ENCODE measurements at regions not wholly inside any gene's neighbourhood (a gene's known extent, or its start where the extent isn't known, plus 50 kb on each side); places are given as distances from the start of the nearest gene placed in this dataset.

DNA sequence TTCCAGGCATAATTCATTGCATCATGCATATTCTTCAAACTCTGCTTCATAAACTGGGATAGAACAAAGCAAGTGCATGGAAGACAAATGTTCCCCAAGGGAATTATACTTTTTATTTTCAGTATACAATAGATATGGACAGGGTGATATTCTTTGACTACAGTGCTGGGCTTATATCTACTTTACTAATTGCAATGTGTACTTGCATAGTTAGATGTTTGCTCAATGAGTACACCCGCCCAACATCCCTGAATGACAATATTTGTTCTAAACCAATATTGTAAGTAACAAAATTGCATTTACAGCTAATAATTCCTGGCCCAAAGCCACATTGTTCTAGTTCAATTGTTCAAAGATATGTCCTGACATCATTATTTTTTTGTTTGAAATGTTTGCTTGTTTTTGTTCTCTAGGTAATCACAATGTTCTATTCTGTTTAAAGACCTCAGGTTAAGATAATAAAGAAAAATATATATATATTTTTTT is 171.4 kb downstream of the PTN start:
- no peak for DNase-seq (ENCODE audit: low read depth in 4 of 4, low spot score in 3 of 4)

DNA sequence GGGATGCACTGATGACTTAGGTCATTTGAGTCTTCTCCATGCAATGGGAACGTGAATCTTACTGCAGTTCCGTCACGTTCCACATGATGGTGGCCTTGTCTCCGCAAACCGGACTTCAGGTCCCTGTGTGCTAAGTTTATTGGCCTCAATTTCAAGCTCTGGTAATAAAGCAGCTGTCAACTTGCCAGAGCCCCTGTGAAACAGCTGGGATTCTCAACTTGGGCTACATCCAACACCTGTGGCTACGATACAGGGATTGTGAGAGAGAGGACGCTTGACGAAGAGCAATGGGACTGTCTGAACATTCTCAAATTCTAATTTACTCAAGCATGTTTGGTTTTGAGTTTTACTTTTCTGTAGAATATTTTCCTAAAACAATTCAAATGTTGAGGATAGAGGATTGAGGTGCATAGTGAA is 174.2 kb downstream of the PTN start:
- DNase-seq (ENCODE audit: low read depth in 4 of 4, low spot score in 3 of 4): peak in 2 of 4 donors; percentile 62 to 71

DNA sequence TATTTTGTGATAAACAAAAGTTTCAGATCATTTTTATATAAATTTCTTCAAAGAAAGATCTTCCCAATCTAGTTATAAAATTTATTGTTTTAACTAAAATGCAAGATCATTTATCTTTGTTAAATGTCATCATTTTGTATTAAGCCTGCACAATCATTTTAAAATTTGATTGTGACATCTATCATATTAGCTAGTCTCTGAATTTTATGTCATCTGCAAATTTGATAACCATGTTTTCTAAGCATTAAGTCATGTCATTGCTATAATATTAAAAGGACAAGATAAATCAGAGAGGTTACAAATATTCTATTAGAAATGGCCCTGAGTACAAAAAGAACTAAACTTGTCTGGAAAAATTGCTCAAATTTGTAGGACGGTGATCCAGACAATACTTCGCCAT is 175.9 kb downstream of the PTN start:
- no peak for DNase-seq (ENCODE audit: low read depth in 4 of 4, low spot score in 3 of 4)

DNA sequence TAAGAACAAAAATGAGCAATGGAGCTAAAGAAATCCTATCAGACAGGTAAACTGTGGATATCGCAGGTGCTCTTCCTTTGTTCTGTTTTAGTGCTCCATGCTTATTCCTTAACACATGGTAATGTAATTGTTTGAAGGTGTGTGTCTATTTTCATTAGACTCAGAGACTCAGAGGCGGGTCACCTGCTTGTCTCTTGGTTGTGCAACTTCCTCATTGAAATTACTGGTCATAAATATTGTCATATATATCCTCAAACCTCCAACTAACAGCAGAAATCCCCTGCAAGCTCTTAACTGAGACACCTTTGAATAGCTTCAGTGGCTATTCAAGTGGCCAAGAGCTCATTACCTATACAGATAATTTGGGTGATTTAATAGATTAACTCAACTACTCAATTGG is 177.2 kb downstream of the PTN start:
- DNase-seq (ENCODE audit: low read depth in 4 of 4, low spot score in 3 of 4): no peak

DNA sequence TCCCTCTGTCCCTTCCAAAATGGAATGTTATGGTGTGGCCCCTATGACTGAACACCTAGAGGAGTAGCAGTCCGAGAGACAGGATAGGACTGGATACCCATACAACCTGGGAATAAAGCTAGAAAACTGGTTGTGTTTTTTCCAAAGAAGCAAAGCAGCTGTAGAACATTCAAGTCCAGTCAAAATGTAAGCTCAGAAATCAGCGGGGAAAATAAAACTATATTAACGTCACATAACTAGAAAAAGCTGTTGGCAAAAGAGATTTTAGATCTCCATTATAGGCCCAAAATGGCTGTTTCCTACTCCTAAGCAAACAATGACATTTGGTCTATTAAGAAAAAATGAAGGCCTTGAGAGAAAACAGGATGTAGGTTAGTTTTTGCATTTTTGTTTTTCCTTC is 177.7 kb downstream of the PTN start:
- DNase-seq (ENCODE audit: low read depth in 4 of 4, low spot score in 3 of 4): no peak

DNA sequence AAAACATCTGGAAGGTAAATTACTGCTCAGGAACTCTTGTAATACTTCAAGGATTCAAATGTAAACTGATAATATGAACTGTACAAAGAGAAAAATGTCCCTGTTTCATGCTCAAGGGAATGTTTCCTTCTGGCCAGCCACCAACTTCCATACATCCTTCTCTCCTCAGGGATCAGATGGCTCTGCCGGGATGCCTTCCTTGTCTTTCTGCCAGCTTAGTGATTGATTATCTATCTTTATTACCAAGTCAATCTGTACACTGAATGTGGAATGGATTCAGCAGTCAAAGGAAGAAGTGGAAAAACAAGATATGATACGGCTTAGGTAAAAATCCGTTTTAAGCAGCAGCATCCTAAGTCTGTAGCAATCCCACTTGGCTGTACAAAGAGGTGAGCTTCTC is 178.3 kb downstream of the PTN start:
- no peak for DNase-seq (ENCODE audit: low read depth in 4 of 4, low spot score in 3 of 4)

DNA sequence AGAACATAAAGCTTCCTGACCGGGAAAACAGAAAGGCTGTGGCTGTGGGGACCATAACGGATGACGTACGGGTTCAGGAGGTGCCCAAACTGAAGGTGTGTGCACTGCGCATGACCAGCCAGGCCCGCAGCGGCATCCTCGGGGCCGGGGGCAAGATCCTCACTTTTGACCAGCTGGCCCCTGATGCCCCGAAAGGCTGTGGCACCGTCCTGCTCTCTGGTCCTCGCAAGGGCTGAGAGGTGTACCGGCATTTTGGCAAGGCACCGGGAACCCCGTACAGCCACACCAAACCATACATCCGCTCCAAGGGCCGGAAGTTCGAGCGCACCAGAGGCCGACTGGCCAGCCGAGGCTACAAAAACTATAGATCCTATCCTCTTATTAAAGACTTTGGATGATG is 179.3 kb downstream of the PTN start:
- no peak for DNase-seq (ENCODE audit: low read depth in 4 of 4, low spot score in 3 of 4)

DNA sequence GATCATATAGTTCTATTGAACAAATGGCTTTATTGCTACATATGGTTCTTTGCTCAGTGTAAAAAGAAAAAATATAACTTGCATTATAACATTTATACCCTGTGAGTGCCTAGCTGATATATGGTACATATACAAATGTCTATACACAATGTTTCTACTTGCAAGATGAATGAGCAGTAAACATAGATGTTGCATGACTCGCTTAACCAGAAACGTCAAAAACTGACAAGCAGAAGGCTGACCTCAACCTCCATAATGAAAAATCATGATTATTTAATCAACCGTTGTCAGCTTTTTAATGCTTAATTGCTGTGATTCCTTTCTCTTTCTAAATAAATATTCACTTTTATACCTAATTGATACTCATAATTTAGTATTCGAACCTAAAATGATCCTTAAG is 183.3 kb downstream of the PTN start:
- no peak for DNase-seq (ENCODE audit: low read depth in 4 of 4, low spot score in 3 of 4)

DNA sequence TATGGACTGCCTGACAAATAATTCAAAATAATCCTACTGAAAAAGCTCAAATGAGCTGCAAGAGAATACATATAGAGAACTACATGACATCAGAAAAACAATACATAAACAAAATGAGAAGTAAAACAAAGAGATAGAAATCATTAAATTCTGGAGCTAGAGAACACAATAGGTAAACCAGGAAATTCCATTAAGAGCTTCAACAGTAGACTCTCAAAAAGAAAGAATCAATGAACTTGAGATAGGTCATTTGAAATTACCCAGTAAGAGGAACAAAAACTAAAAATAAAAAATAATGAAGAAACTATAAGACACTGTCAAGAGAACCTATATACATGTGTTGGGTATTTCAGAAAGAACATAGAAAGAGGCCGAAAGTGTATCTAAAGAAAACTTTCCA is 186.3 kb downstream of the PTN start:
- DNase-seq (ENCODE audit: low read depth in 4 of 4, low spot score in 3 of 4): no peak

DNA sequence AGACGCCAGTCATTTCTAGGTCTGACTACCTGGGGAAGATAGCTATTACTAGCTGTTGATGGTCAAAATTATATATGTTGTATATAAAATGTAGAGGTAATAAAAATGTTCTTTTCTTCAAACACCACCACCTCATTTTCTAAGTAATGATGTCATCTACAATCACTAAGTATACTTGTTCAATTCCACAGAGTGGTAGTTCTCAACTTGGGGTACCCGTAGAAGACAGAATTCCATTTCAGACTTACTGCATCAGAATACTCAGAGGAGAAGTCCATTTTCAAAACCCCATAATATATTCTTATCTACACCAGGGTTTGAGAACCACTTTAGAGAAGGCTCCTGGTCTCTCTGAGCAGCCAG is 191.9 kb downstream of the PTN start:
- DNase-seq (ENCODE audit: low read depth in 4 of 4, low spot score in 3 of 4): no peak

DNA sequence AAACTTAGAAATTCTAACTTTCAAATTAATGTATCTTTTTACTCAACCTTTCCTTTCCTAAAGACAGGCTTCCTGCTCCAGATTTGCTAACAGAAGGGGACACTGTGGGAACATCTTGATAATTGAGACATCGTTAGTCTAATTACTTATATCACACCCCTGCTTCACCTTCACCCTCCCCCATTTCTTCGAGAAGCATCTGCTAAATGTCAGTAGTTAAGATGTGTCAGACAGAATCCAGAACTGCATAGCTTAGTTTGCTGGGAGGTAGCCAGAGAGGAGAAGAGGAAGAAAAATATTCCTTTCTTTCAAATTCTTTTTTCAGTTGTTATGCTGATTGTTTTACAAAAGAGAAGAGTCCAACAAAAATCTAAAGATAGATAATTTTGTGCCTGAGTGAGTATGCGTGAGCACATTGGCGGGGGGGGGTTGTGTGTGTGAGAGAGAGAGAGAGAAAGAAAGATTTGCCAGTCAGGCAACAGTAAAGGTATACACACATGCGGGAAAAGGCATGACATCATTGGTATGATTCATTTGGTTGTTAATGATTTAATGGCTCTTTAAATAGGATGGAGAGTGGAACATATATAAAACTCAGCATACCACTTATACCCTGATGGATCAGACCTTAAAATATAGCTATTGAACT is 192.4 kb downstream of the PTN start:
- DNase-seq (ENCODE audit: low read depth in 4 of 4, low spot score in 3 of 4): no peak

DNA sequence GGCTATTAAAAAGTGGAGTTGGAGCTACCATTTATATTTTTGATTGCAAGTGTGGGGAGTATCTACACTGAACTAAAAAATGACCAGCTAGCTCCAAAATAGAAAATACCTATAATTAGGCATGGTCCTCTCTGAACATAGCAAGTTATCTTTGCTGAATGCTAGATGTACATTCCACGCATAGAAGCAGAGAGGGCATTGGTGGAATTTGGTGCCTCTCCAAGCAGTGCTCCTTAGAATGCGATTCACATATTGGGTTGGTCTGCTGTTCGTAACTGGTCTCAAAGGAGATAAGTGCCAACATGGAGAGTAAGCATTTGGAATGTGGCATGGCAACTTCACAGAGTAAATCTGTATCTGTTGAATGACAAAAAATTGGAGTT is 196.2 kb downstream of the PTN start:
- no peak for DNase-seq (ENCODE audit: low read depth in 4 of 4, low spot score in 3 of 4)

DNA sequence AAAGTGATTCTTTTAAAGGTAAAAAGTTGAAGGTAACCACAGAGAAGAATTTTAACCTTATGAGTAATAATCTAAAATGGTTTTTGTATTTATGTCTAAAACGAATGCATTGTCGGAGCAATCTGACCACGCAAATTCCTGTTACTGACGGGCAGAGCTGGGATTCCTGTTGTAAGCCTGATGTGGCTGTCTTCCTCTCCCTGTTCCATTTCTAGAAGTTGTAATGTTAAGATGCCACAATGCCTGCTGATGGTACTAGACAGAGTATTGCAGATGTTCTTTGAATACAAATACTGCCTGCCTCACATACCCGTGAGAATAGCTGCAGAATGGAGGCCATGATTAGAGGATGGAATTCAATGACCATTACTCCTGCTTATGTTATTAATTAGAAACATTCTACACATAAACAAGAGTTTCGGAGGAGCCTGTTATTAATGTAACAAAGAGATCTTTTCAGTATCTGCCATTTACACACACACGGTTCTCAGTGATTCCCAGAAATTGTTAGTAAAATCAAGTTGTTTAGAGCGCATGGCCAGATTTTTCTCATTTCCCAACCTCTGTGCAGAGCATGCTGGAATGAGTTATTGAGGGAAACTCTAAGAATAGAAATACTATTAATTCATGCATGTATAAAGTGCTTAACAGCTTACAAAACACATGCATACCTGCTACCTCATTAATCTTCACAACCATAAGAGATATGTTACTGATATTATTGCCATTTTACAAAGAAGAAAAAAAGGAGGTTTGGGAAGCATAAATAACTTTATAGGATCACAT is 196.8 kb downstream of the PTN start:
- DNase-seq (ENCODE audit: low read depth in 4 of 4, low spot score in 3 of 4): no peak

DNA sequence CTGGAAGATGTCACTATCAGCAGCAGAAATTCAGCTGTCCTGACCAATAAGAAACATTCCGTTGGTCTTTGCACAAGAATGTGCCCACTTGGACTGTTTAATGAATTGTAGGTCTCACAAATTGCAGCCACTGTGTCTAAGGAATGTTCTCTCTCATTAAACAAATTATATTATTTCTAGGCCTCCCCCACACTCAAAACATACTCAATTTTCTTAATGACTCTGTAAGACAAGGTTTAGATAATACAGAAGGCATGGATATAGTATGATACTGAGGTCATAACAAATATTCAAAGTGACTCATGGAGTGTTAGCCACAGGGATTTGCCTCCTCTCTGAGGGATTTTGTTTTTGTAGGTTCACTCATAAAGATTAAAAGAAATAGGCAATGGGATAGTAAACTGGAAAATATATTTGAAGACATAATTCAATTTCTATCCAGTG is 197.5 kb downstream of the PTN start:
- peak in 1 of 4 donors; percentile 48 for DNase-seq (ENCODE audit: low read depth in 4 of 4, low spot score in 3 of 4)

DNA sequence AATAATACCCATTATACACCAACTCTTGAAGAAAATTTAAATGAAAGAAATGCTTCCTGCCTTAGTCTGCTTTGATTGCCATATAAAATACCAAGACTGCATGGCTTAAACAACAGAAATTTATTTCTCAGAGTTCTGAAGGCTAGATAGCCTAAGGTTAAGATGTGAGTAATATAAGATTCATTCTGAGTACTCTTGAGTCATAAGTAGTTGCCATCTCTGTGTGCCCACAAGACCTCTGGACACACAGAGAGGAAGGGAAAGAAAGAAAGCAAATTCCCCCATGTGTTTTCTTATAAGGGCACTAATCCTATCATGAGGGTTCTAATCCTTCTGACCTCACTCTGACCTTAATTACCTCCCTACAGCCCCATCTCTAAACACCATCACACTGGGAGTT is 201.2 kb downstream of the PTN start:
- no peak for DNase-seq (ENCODE audit: low read depth in 4 of 4, low spot score in 3 of 4)

DNA sequence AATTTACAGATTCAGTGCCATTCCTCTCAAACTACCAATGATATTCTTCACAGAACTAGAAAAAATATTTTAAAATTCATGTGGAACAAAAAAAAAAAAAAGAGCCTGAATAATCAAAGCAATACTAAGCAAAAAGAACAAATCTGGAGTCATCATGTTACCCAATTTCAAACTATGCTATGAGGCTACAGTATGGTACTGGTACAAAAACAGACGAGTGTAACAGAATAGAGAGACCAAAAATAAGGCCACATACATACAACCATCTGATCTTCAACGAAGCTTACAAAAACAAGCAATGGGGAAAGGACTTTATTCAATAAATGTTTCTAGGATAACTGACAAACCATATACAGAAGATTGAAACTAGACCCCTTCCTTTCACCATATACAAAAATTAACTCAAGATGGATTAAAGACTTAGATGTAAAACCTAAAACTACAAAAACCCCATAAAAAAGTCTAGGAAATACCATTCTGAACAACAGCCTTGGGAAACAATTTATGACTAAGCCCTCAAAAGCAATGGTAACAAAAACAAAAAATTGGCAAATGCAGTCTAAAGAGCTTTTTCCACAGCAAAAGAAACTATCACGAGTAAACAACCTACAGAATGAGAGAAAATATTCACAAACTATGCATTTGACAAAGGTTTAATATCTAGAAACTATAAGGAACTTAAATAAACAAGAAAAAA is 207.7 kb downstream of the PTN start:
- no peak for DNase-seq (ENCODE audit: low read depth in 4 of 4, low spot score in 3 of 4)

DNA sequence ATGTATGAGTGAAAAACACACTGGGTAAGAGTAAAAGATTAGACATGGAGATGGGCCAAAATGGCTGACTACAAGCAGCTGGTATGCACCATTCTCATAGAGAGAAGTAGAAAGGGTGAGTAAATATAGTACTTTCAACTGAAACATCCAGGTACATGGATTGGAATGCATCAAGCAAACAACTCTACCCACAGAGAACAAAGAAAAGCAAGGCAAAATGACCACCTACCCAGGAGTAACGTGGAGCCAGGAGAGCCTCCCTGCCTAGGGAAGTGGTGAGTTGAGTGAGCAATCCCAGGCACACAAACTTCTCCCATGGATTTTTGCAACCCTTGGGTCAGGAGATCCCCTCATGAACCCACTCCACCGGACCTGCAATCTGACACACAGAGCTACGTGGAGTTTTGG is 212.8 kb downstream of the PTN start:
- DNase-seq (ENCODE audit: low read depth in 4 of 4, low spot score in 3 of 4): no peak

DNA sequence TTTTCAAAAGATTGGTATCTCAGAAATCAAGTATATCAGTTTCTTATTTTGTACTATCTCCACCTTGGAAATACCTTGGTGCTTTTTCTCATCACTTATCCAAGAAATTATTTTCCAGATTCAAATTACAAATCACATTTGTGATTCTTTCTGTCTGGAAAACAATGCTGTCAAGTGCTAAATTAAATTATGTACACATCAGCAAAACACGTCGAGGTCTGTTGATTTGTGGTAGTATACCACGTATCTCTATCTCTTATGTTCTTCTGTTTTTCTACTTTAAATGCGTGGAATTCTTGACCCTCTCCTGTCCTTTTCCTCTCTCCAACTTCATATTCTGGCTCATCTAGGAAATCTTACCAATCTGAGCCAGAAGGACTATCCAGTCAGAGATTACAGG is 214.5 kb downstream of the PTN start:
- DNase-seq (ENCODE audit: low read depth in 4 of 4, low spot score in 3 of 4): no peak

DNA sequence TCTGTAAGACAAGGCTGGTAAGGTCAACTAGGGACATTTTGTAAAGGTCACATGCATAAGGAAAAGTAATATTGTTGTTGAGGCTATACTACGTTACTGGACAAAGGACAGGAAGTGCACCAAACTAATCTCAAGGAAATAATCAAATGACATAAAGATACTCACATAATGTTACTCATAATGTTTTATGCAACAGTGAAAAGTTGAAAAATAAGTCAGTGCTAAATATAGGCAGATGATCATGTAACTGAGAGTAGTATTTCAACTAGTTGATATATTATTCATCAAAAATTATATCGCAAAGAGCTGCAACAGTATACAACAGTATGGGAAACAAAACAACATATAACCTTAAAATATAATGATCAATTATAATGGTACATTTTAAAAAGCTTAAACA is 215.7 kb downstream of the PTN start:
- no peak for DNase-seq (ENCODE audit: low read depth in 4 of 4, low spot score in 3 of 4)

DNA sequence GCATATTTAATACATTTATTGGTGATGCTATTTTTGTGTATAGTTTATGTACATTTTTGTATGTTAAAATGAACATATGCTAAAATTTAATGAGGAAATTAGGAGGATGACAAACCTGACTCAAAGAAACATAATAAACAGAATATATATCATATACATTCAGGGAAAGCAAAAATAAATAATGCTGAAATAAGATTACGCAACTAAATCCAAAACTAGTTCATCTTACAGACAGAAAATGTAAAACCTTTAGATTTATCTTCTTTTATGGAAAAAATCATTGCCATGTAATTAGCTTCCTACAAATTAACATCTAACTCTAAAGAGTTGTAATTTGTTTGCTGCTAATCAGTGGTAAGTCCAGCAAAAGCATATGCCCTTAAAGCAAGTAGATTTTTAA is 216.5 kb downstream of the PTN start:
- no peak for DNase-seq (ENCODE audit: low read depth in 4 of 4, low spot score in 3 of 4)

DNA sequence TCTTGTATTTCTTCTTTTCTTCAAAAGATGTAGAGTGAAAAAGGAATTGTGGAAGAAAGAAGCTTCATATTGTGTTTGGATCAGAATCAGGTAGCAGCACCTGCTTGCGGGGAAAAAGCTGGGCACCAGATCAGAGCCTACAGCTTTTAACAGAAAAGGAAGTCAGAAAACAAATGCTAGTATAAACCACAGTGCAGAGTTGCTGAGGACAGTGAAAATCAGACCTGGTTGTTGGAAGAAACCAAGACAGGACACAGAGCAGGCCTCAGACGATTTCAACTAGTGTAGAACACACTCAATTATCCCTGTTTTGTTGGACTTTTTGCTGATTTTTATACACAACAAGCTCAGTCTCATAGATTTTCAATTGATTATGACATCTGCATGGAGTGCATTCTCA is 221.4 kb downstream of the PTN start:
- DNase-seq (ENCODE audit: low read depth in 4 of 4, low spot score in 3 of 4): no peak

DNA sequence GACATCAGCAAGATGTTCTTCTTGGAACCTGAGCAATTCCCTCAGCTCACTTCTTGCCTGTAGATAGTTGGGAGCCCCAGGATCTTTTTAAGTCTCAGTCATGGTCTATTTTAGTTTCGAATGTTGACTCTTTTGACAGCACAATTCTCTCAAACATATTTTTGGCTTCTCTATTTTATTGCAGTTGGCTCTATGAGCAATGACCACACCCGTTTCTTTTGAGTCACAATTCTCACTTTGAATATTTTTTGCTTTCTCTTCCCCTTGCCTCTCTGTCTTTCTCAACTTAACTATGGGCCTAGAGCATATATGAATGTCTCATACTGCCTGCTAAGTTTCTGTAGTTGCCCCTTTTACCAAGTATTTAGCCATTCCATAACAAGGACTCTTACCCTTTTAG is 222.8 kb downstream of the PTN start:
- DNase-seq (ENCODE audit: low read depth in 4 of 4, low spot score in 3 of 4): no peak

Measured in left renal pelvis (tissue), 4 donors.